Gastroesophageal sphincter (tissue), 3 donors: ENCODE measurements at regions not wholly inside any gene's neighbourhood (a gene's known extent, or its start where the extent isn't known, plus 50 kb on each side); places are given as distances from the start of the nearest gene placed in this dataset.

ENCODE experiments used
- POLR2A ChIP-seq, 2 donors: fragments of 450-650 bp; IDR thresholded peaks; one replicate each; pipeline ENCODE4 v1.6.1; 2017; ENCODE audit warnings: antibody characterized with exemption in 2 of 2, mild to moderate bottlenecking in 2 of 2, moderate library complexity in 1 of 2
- TF ChIP-seq, protein P1 (sequence below), 4 experiments: fragments of 200-600 bp in 2 of 4; fragments of 450-650 bp in 2 of 4; sonication (generic) in 1 of 4; IDR thresholded peaks; one replicate each; pipeline ENCODE4 v1.5.1; 2017 to 2019; ENCODE audit warnings: antibody characterized with exemption in 4 of 4, mild to moderate bottlenecking in 2 of 4, moderate library complexity in 2 of 4

DNA sequence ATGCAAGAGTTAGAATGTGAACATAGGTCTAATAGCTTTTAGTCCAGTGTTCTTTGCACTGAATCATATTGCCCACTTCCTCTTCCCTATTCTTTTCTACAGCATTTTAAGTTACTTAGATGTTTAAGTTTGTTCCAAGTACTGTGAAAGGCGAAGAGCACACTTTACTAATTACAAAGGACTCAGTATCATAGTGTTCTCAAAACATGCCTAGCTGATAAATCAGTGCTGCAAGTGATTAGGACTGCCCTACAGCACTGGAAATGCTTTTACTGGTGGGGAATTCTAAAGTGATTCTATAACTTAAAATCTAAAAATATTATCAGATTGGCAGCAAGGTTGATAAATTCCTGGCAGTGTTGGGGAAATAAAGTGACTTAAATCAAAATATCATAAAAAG lies 177.9 kb upstream of the KCNN2 start:
- no peak for TF ChIP-seq POLR2A (IDR thresholded peaks at IDR 0.05)
- TF ChIP-seq, protein P1, sequence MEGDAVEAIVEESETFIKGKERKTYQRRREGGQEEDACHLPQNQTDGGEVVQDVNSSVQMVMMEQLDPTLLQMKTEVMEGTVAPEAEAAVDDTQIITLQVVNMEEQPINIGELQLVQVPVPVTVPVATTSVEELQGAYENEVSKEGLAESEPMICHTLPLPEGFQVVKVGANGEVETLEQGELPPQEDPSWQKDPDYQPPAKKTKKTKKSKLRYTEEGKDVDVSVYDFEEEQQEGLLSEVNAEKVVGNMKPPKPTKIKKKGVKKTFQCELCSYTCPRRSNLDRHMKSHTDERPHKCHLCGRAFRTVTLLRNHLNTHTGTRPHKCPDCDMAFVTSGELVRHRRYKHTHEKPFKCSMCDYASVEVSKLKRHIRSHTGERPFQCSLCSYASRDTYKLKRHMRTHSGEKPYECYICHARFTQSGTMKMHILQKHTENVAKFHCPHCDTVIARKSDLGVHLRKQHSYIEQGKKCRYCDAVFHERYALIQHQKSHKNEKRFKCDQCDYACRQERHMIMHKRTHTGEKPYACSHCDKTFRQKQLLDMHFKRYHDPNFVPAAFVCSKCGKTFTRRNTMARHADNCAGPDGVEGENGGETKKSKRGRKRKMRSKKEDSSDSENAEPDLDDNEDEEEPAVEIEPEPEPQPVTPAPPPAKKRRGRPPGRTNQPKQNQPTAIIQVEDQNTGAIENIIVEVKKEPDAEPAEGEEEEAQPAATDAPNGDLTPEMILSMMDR (IDR thresholded peaks at IDR 0.05) = no peak
